GM18867 (cell line): ENCODE measurements at regions not wholly inside any gene's neighbourhood (a gene's known extent, or its start where the extent isn't known, plus 50 kb on each side); places are given as distances from the start of the nearest gene placed in this dataset.
"Not testable (repeated sequence)": the region's sequence is repeated elsewhere in the genome, so short reads cannot be mapped to it uniquely, and the experiment has no call there.

ENCODE experiments used
- ATAC-seq: cut with Tn5 transposase; IDR thresholded peaks from one replicate; pipeline ENCODE4 v1.9.1; 2021; ENCODE audit warnings: mild to moderate bottlenecking, moderate library complexity; ENCODE audit not compliant: unreplicated experiment

DNA sequence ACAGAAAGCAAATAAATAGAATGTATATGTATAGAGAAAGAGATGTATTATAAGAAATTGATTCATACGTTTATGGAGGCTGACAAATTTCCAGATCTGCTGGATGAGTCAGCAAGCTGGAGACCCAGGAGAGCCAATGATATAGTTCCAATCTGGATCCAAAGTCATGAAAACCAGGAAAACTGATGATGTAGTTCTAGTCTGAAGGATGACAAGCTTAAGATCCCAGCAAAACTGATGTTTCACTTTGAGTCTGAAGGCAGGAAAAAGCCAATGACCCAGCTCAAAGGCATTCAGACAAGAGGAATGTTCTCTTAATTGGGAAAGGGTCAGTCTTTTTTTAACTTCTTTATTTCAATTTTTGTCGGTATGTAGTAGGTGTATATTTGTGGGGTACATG, 102.6 kb downstream of the LHFPL1 start:
- ATAC-seq, result no peak

DNA sequence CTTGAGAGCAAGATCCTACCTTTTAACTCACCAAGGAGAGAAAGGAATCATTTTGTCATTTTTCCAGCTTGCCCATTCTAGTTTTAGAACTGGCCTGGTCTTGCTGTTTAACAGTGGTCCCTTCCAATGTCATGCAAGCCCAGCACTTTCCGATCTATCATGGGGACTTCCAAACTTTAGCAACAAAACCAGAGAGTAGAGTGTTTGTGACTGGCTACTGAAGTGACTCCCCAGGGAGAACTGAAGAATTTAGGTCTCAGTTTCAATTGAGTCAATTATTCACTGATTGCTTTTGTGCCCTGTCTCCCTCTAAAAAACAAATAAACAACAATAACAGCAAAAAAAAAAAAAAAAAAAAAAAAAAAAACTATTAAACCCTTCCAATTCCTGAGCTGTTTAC, 108.3 kb downstream of the LHFPL1 start:
- no peak for ATAC-seq

DNA sequence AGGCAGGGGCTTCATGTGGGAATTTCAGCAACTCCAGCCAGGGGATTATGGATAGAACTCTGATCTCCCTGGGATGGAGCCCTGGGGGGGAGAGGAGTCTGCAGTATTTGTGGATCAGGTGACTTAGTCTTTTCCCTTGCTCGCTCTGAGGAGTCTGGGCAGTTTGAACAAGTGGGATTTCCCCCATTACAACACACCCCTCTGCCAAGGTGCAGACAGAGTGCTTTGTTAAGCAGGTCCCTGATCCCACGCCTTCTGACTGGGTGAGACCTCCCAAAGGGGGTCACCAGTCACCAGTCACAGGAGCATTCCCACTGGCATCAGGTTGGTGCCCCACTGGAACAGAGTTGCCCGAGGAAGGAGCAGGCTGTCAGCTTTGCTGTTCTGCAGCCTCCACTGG, 123.9 kb downstream of the LHFPL1 start:
- ATAC-seq, result no peak

DNA sequence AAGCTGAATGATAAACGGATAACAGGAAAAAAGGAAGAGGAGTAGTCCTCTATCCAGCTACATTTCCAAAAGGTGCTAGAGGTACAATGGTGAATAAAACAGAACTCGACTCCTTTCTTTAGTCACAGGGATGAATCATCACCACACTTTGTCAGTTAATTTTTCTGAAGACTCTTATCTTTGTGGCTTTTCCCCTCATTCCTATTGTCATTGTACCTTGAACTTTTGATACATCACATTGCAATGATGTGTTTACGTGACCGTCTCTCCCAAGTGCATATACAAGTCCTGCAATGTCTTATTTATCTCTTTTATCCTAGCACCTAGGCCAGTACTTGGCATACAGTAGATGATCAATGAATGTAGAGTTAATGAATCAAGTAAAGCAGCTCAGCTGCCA, 134.7 kb downstream of the LHFPL1 start:
- ATAC-seq, result no peak

DNA sequence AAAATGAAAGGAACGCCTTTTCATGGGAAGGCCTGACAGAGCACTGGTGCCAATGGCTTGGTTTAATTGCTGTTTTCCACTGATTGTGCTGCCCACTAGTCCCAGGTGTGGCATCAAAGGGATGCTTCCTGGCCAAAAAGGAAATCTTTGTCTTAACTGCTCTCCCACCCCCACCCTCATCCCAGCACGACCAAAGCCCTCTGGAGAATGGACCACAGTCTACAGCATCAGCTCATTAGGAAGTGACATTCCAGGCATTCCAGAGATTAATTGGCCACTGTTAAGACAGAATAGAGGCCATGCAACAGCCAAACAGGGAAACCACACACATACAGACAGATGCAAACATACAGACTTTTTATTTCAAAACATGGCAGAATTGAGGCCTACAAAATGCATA, 143.2 kb downstream of the LHFPL1 start:
- ATAC-seq, result no peak

DNA sequence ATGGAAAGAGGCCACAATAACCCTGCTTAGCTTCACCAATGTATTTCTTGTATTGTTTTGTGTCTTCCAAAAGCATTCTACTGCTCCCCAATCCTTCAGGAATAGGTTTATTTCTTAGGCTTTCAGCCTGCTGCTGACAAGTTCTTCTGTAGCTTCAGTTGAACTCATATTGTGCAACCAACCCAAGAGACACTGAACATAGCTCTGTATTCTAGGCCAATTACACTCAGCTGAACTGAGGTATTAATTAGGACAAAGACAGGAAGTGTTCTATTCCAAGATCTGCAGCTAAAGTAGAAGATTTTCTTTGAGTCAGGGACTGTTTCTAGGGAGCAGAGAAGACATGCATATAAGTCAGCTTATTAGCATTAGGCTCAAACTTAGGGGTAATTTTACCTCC, 151.8 kb downstream of the LHFPL1 start:
- no peak for ATAC-seq

DNA sequence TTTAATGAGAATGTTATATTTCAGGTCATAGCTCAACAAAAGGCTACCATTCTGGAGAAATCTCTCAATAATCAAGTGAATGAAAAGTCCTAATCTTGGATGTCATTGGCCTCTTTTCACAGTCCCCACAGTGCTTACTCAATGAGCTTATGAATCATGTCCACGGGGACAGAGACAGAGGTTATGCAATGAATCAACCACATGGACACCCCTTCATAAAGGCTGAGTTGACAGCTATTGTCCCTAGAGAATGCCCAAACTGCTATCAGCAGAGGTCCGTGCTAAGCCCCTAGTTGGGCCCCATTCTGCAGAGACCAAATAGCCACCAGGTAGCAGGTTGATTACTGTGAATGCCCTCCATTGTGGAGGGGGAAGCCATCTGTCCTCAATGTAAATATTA, 158.1 kb downstream of the LHFPL1 start:
- no peak for ATAC-seq

DNA sequence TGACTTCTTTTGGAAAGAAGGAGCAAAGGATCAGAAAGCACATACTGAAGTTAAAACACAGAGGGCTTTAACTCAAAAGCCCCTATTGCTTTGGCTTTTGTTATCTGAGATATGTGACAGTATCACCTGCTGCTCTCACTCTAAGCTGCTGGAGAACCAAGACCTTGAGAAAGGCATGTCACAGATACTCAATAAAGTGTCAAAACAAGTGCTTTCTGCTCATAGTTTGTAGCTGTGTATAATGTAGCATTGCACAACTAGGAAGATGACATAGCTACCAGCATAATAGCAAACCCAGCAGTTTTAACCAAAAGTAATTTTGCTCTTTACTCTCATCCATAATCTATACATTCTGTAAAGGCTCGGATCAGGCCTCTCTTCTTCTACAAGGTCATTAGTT, 159.6 kb downstream of the LHFPL1 start:
- no peak for ATAC-seq

DNA sequence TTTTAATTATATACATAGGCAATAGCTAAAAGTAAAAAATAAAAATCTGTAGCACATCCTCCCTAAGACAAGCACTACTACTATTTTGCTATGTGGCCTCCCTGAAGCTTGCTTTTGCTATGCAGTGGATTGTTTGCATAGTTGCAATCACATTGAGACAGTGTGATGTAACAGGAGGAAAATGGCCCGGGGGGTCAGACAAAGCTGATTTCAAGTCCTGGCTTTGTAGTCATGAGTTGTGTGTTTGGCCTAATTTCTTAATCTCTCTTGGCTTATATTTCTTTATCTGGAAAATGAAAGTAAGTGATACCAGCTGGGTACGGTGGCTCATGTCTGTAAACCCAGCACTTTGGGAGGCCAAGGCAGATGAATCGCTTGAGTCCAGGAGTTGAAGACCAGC, 166.6 kb downstream of the LHFPL1 start:
- ATAC-seq, result no peak

DNA sequence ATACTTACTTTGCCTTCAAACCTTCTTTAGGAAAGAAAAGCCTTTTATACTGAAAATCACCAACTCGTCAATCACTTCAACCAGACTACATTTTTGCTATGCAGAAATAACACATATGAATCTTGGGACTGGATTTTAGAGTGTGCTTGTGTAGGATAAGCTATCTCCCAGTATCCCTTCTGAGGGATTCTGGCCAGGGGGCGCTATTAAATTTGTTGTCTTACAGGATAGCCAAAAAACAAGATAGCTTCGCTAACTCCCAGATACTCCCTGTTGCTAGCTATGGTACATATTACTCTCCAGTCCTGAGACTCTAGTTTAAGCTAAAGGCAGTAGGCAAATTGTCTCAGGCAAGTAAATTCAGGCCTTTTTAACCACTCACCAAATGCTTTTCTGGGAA, 167.2 kb downstream of the LHFPL1 start:
- no peak for ATAC-seq

DNA sequence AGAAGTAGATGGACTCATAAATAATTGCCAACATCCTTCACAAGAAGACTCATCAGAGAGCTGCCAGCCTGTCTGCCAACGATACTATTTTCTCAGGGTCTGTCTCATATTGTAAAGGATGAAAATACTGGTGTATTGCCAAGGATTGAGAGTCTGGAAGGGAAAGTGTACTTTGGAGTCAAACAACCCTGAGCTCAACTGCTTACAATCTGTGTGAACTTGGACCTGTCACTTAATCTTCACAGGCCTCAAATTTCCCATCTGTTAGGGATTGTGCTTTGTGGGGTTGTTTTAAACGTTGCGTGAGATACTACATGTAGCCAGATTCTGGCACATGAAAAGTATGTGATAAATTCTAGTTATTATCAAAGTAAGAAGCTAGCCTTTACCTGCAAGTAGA, 169.1 kb downstream of the LHFPL1 start:
- no peak for ATAC-seq

DNA sequence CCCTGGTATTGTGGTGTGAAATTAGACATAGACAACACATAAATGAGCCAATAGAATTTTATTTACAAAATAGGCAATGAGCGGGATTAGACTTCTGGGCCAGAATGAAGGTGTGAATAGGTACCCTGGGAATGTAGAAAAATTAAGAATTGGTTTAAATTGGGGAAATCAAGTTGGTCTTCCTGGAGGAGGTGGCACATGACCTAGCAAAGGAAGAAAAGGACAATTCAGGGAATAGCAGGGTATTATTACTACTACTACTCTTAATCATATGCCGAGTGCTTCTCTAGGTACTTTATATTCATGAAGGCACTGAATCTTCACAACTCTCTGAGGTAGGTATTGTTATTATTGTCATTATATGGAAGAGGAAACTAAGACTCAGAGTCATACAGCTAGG, 202.1 kb downstream of the LHFPL1 start:
- ATAC-seq, result no peak

DNA sequence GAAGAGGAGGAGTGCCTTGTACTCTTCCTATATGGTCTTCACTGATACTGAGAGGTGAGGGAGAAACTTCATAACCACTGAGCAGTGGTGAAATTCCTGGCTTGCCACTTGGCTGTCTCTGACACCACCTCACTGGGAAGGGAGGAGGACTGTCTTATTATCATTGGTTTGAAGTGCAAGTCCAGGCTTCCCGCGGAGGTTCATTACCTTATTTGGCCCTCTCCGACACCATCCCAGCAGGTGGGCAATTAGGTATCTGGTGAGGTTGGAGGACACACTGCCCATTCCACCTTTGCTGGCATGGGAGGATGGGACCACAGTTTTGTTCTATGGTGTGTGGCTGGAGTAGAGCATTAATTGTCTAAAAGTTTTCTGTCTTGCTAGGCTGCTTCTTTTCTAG, 206.1 kb downstream of the LHFPL1 start:
- no peak for ATAC-seq

DNA sequence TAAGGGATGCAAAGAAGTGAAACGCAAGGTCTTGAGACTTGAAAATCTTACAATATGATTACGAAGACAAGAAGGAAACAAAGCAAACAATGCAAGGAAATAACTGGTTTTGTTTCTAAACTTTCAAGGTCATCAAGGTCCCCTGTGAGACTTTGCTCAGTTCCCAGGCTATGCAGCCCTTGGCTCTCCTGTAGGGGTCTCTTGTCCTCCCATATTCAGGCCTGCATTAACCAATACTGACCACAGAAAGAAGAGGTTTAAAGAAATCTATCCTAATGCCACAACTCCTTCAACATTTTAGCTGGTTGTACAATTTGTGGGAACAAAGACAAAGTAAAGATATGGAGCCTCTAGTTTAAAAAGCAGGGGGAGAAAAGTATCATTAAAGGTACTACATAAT, 209.2 kb downstream of the LHFPL1 start:
- no peak for ATAC-seq

DNA sequence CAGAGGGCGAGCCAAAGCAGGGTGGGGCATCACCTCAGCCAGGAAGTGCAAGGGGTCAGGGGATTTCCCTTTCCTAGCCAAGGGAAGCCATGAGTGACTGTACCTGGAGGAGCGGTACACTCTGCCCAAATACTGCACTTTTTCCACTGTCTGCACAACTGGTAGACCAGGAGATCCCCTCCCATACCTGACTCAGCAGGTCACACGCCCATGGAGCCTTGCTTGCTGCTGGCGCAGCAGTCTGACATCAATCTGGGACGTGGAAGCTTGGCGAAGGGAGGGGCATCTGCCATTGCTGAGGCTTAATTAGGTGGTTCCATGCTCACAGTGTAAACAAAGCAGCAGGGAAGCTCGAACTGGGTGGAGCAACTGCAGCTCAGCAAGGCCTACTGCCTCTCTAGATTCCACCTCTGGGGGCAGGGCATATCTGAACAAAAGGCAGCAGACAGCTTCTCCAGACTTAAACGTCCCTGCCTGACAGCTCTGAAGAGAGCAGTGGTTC, 217.7 kb downstream of the LHFPL1 start:
- not testable (repeated sequence) for ATAC-seq

DNA sequence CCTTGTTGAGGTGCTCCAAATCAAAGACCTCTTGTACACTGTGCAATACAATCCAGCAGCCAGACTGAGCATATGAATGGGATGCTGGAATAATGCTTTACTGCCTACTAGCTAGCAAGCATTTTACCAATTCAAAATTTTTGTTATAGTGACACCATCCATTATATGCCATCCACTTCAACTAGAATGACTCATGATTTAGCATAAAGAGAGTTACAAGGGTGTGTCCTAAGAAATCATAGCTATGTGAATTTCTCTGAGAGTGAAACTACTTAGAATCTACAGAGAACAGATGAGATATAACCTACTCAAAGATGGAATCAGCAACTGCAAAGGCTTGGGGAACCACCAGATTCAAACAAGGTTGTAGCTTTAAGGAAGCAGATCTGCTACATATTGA, 221.9 kb downstream of the LHFPL1 start:
- ATAC-seq, result no peak

DNA sequence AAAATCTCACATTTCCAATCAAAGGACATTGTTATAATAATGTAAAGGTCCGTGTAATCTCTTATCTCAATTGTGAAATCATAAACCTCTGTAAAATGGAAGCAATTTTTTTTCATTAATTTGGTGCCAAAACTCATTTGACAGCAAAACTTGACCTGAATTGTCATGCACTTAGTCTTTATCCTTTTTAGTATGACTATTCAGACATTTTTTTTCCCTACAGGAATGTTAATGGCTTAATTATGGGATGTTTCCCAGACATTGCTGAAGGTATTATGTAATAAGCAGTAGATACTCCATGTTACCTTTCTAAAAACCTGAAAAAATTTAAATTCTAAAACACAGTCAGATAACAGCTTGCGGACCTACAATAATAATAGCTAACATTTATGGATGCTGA, 228.9 kb downstream of the LHFPL1 start:
- ATAC-seq, result no peak

DNA sequence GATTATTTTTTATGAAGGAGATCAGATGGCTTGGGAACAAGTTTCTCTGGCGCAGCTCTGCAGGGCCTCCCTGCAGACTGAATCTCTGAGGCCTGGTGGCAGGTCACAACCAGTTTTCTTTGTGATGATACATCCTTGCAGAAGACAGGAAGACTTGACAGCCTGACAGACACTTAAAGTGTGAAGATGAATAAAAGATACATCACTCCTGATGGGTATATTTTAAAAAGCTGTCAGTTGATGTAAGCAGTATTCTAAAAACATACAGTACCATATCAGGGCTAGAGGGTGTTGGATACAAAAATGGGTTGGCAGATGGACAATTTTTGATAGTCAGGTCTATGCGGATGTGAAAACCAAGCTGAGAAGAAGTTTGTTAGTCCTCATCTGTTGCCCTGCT, 239.5 kb downstream of the LHFPL1 start:
- ATAC-seq, result no peak

DNA sequence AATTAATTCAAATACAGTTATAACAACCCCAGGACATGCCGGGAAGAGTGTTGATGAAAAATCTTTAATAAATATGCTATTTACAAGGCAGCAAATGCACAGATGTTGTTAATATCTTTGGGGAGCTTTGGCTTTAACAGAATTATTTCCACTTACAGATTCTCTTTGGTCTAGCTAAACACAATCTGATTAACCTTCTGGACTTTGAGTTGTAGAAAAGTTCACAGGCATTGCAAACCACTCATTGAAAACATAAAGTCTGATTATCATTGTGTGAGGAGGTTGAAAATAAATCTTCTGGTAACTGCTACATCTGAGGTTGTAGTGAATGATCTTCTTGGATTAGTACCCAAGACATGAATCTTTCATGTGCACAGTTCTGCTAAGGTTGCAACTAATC, 255.6 kb downstream of the LHFPL1 start:
- no peak for ATAC-seq

DNA sequence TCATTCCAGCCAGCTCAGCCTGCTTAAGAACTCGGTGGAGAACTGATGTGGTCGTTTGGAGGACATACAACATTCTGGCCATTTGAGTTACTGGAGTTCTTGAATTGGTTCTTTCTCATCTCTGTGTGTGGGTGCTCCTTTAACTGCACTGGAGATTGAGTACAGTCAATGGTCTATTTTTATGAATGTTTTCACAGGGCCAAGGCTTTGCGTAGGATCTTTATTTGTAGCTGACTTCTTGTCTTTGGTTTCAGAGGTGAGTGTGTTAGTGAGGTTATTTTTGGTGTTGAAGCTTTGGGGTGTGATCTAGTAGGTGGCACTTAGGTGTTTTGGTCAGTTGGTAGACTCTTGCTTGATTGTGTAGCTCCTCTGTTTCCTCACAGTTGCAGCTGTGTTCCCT, 288.4 kb downstream of the LHFPL1 start:
- ATAC-seq, result no peak

DNA sequence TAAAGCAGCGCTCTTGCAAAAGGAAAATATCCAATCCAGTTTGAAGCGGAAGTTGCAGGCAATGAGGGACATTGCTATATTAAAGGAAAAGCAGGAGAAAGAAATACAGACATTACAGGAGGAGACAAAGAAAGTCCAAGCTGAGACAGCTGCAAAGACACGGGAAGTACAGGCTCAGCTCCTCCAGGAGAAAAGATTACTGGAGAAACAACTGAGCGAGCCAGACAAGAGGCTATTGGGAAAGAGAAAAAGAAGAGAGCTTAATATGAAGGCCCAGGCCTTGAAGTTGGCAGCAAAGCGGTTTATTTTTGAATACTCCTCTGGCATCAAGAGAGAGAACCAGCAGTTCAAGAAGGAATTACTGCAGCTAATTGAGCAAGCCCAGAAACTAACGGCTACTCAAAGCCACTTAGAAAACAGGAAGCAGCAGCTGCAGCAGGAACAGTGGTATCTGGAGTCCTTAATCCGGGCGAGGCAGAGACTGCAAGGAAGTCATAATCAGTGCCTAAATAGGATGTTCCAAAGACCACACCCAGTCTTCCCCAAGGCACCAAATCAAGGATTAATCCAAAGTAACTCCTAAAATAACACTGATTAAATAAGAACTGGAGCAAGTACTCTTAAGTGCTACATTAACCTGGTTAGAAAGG, 298.0 kb downstream of the LHFPL1 start:
- ATAC-seq, result not testable (repeated sequence)

DNA sequence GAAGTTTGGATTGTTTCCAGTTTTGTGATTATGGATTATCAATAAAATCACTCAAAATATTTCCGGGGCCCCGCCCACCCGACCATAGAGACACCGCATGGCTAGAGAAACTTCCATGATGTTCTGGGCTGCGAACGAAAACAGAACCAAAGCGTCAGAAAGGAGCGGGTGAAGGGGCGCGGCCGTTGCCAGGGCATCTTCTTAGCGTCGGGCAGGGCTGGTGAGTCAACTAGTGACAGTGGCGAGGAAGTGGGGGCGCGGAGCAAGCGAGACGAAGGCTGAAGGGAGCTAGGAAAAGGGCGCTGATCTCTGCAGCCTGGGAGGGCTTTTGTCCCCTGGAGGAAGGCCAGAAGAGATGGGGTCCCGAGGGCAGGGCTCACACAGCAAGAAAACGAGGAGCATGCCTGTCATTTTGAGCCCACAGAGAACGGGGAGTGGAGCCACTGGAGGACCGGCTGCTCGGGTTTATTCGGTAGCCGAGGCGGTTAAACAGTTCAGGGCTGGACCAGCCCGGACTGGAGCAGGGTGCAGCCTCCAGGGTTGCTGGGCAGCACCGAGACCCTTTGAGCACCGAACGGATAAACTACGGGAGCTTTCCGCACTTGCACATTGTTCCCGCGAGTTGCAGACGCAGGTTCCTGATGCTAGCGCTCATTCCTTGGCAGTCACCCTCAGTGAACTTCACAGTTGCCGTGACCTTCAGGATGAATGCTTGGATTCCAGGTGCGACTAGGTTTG, 298.1 kb upstream of the TRPC5 start:
- no peak for ATAC-seq

DNA sequence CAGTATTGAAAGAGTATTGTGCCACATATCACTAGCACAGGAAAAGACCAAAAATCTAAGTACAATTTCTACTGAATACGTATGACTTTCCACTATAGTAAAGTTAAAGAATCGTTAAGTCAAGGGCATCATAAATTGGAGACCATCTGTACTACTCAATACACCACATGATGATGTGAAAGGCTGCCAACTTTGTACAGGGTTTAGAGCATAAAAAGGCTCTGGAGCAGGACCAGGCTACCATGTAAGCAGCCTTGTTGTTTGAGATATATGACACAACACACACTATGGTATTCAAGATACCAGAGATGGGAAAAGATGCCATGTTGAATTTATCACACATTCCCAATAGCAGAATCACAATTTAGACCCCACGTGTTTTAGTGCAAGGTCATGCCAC, 294.9 kb upstream of the TRPC5 start:
- no peak for ATAC-seq
